Epithelial cell of esophagus (primary cell): ENCODE measurements at regions not wholly inside any gene's neighbourhood (a gene's known extent, or its start where the extent isn't known, plus 50 kb on each side); places are given as distances from the start of the nearest gene placed in this dataset.

Source experiments
- DNase-seq: peaks from one replicate; pipeline ENCODE4 v3.0.0; 2010; ENCODE audit warnings: low read depth
- H3K4me3 ChIP-seq: 2 replicates; pipeline ENCODE4 v1.5.1; 2011; ENCODE audit warnings: mild to moderate bottlenecking, low read length, control low read depth
- CTCF ChIP-seq: IDR thresholded peaks from 2 replicates; pipeline ENCODE4 v1.5.1; 2011; ENCODE audit warnings: low read depth, mild to moderate bottlenecking, low read length, control low read depth, inconsistent platforms; ENCODE audit not compliant: insufficient read depth; ENCODE audit errors: missing control alignments

DNA sequence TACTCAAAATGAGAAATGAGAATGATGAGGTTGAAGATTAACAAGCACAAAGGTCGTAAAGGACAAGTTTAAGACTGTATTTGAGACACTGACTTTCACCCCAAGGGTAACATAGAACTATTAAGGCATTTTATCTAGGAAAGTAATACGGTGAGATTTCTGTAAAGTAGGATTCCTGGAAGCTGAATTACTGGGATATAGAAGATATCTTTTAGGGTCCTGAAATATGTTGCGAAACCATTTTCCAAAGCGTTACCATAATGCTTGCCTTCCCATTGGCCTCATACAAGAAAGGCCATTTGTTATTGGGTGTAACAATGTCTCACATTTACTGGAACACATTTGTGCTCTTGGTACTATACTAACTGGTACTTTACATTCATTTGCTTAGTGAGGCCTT is 1185.9 kb upstream of the TENM4 start:
- TF ChIP-seq CTCF, result no peak
- no peak overlapping the region for H3K4me3 ChIP-seq
- DNase-seq, result no peak

- no peak for TF ChIP-seq CTCF
- no peak overlapping the region for H3K4me3 ChIP-seq
- no peak for DNase-seq
Measured at GRCh38 chr11:80625563-80625962, 1184.7 kb upstream of the TENM4 start.

GRCh38 chr11:80621871-80622270 is 1181.0 kb upstream of the TENM4 start:
- no peak overlapping the region for H3K4me3 ChIP-seq
- peak; percentile 4 for DNase-seq
- no peak for TF ChIP-seq CTCF

DNA sequence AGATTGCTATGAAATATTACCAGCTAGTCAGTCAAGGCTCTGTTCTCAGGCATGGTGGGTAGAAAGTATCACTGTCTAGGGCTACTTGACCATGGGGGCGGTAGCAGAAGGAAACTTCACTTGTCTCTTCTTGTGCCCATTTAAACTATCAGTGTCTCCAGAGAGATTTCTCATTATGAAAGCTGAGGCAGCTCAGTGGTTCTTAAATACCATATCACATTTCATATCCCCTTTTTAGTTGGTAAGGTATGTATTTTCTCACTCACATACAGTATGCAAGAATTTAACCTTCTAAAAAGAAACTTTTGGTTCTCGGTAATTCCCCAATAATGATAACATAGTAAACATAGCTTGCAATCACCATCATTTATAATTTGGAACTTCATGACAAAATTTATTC is 1180.0 kb upstream of the TENM4 start:
- H3K4me3 ChIP-seq, result no peak overlapping the region
- no peak for TF ChIP-seq CTCF
- DNase-seq, result no peak

- TF ChIP-seq CTCF, result no peak
- no peak overlapping the region for H3K4me3 ChIP-seq
- no peak for DNase-seq
Measured at GRCh38 chr11:80617156-80617555, 1176.3 kb upstream of the TENM4 start.

DNA sequence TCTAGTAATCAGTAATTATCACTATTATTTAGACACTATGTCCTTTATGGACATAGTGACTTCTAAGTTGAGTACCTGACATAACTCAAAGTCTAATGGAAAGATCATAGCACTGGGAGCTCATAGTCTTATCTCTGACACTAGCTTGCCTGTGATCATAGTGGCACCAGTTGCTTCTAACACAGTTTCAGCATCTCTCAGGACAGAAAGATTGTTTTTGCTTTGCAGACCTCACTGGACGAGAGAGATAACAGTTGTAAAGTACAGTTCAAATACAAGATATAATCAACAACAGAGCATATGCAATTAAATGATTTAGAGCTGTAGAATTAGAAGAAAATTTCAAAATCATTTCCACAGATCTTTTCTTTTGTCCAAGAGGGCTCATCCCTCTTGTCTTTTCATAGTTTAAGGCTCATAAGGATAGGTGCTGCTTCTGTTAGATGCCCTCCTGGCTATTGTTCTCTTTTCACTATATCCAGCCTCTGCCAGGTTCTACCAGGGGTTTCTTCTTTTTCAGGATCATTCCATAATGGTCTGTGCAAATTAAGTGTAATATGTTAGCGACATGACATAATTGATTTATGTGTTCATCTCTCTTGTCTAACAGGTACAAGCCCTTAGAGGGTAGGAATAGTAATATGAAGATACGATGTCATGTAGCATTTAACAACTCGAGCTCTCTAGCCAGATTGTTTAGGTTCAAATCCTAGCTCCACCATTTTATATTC is 1175.4 kb upstream of the TENM4 start:
- DNase-seq, result no peak
- no peak overlapping the region for H3K4me3 ChIP-seq
- TF ChIP-seq CTCF, result no peak

DNA sequence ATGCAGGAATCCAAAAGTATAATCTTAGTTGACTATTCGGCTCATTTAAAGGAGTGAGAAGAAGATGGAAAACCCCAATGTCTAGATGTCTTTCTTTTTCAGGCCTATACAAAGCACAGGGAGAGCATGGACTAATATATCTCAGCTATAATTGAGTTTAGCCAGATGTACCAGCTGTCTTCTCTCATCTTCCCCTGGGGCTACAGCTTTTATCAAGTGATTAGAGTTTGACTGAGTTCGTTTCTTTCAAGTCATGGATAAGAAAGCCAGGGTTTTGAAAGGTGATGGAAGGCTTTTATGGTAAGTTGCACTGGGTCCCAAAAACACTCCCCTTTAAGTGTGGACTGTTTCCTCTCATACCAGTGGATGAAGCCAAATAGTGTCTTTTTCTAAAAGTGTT is 1172.8 kb upstream of the TENM4 start:
- DNase-seq, result no peak
- H3K4me3 ChIP-seq, result no peak overlapping the region
- no peak for TF ChIP-seq CTCF
